GM18508 (cell line): ENCODE measurements at regions not wholly inside any gene's neighbourhood (a gene's known extent, or its start where the extent isn't known, plus 50 kb on each side); places are given as distances from the start of the nearest gene placed in this dataset.
"Not testable (repeated sequence)": the region's sequence is repeated elsewhere in the genome, so short reads cannot be mapped to it uniquely, and the experiment has no call there.

Source experiments
- ATAC-seq: cut with Tn5 transposase; IDR thresholded peaks from one replicate; pipeline ENCODE4 v1.9.1; 2021; ENCODE audit warnings: moderate number of reproducible peaks; ENCODE audit not compliant: insufficient read depth, unreplicated experiment

DNA sequence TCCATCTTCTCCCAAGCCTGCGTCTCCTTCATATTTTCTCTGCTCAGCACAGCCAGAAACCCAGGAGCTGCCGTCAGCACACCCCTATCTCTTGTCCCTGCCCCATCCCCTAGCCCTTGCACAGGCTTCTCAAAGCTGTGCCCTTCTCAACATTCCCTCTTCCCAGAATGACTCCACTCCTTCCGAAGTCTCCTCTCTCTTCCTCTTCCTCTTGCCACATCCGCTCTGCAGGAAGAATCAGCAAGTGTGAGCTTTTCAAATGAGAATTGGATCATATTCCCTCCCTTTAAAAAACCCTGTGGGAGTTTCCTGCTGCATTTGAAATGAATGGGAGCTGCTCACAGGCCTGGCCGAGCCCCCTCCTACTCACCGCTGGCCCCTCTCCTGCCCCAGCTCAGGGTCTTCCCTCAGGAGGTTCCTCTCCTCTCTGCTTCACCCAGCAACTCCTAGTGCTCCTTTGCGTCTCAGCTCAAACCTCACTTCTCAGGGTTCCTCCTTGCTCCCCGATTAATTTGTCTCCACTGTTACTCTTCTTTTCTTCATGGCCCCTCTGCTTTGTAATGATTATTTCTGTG is 528.5 kb upstream of the CCDC196 start:
- ATAC-seq: no peak

DNA sequence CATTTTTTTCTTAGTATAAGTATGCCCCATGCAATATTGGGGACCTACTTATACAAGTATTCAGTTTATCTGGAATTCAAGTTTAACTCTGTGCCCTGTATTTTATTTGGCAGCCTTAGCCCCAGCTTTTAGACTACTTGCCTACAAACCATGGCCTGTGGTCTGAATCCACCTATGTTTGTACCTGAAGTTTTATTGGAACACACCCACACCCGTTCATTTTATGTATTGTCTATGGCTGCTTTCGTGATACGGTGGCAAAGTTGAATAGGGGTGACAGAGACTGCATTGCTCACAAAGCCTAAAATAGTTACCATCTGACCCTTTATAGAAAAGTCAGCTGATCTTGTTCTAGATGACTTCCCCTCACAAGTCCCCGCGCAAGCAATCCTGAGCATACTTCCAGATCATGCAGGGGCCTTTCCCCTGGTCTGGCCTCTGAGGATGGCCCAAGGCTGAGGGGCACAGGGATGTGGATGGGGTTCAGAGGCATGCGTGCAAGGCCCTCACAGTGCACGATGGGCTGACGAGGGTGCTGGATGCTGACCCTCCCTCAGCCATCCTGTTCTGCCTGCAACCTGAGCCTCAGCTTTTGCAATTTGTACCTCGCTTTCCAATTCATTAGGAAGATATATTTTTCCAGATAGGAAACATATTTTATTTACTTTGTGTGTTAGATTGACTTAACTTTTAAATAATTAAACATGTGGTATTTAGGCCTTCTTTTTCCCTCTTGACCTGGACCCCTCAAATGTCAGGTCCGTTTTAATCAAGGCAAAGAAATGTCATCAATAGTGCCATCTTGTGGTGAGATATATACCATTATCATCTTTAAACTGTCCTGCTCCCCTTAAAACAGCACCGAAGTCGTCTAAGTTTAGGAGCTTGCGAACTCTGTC is 527.3 kb upstream of the CCDC196 start:
- ATAC-seq: peak; percentile 36

DNA sequence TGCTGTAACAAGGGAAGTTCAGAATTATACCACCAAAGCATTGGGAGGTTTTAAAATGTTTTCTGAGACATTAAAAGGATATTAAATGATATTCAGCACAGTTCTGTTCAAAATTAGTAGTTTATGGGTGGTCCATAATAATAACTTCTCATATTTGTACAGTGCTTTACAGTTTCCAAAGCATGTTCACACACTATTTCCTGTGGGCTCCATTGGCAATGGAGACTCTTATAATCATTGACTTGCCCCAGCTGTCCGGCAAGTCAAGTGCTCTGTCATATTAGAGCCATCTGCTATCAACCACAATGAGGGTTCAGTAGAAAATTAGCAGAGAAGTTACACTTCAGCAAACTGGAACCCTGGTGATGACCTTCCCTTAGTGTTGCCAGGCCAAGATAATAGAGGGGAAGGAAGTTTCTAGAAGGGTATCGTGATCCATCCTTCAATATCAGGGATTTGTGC is 526.6 kb upstream of the CCDC196 start:
- peak; percentile 58 for ATAC-seq

DNA sequence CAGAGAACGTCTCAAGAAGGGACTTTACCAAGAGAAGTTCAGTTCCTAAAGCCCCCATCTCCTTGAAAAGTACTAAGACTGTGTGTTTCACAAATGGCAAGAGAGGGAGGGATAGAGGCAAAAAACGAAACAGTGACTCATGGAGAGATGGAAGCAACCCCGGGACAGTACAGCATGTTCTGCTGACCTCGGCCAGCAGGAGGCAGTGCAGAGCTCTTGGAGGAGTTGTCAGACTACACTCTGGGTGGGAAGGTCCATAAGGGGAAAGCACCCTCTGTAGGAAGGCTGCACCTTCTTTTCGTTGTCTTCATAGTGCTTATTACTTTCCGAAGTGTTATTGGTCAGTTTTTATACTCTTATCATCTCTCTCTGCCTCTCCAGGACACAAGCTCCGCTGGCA is 525.2 kb upstream of the CCDC196 start:
- ATAC-seq: no peak

DNA sequence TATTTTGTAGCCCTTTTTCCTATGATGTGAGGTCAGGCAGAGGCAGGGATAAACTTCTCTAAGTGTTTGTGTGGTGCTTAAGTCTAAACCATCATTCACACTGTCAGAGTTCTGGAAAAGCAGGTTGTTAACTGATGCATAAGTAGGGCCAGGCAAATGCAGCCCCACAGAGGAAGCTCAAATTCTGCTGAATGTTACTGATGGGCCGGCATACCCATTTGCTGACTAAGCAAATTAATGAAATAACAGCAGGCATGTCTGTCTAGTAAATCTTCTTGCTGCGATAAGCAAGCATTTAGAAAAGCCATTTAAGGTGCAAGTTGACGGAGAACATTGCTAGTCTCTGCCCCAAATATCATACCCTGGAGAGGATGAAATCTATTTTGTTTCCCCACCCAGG is 523.2 kb upstream of the CCDC196 start:
- ATAC-seq: no peak

DNA sequence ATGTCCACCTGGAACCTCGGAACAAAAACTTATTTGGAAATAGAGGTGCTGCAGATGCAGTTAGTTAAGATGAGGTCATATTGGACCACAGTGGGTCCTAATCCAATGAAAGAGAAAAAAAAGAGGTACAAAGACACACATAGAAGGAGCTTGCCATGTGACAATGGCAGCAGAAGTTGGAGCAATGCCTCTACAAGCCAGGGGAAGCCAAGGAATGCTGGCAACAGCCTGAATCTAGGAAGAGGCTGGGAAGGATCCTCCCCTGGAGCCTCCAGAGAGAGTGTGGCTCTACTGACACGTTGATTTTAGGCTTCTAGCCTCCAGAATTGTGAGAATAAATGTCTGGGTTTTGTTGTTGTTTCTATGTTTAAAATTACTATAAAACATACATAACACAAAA is 521.8 kb upstream of the CCDC196 start:
- ATAC-seq: no peak

DNA sequence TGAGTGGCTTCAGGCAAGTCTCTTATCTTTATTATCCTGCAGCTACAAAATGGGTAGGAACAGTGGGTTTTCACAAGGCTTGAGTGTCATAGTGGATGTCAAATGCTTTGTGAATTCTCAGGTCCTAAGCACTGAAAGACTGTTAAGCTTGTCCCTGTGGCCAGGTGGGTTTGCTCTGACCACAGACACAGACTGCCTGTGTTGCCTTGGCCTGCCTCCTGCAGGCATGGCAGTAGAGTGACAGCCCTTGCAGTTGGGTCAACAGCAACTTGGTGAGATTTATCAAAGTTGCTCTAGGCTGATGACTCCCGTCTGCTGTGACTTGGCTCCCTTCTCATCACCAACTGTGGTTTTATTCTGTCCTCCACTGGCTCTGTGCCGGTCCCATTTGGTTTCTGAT is 520.0 kb upstream of the CCDC196 start:
- no peak for ATAC-seq

DNA sequence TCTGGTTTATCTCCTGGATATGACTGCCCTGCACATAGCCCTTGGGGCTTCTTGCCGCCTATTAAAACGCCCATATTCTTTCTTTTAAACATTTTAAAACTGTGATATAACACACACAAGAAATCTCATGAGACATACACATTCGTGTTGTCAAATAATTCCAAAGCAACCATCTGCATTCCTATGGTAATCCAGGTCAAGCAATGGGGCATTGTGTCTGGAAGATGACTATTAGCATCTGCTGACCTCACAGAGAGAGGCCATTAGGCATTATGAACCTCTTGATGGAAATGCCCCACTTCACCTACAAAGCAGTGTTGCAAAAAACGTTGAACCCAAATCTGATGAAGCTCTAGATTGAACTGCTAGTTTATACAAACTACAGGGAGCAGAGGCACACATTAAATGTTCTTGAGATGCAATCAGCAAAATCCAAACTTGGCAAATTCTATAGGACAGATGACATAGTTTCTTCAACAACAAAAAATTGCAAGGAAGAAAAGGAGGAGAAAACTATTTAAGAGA is 513.8 kb upstream of the CCDC196 start:
- ATAC-seq: no peak

DNA sequence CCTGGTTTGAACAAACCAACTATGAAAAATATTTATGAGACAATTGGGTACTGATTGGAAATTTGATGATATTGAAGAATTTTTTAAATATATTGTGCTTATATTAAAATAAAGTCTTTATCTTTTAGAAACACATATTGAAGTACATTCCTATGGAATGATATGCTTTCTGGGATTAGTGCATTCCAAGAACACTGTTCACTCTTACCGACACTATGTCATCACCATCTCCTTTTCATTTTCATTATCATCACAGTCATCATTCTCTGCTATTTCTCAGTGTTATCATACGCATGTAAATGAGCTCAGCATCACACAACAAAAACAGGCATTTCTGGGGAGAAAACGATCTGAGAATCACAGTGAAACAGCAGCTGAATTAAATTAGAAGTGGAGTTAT is 513.3 kb upstream of the CCDC196 start:
- no peak for ATAC-seq

DNA sequence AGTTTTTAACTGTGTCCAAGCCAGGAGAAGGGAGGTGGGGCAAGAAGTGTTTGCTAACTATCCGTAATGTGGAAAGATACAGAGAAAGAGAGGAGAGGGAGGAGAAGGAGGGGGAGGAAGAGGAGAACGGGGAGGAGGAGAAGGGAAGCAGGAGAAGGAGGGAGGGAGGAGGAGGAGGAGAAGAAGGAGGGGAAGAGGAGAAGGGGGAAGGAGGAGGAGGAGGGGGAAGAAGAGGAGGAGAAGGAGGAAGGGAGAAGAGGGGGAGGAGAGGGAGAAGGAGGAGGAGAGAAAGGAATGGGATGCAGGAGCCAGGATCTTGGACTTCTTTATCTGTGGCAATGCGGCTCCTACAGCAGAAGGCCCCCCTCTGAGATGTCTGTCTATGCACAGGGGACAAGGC is 510.3 kb upstream of the CCDC196 start:
- ATAC-seq: no peak

DNA sequence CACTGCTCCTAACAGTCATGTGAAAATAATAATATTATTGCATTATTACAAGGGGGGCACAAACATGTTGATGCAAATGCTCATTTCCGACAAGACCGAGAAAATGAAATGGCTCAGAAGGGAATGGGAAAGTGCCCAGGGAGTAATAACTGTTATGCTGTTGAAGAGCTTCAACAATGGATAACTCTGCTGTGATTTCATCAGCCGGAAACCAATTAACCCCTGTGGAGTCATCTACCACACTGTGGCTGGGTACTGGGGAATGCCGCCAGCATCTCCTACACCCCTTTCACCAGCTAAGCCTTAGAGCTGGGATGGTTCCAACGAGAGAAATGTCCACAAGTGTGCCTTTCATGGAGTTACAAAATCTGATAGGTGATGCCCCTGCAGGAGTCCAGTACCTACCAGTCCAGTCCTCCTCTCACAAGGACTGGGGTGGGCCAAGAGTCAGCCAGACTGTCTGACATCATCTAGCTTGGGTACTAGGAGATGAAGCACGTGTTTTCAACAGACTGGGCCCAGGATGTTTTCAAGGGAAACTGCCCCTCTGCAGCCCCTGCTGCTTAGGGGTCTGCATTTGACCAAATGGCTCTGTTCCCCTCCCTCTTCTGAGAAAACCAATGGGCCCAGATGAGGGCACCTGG is 509.3 kb upstream of the CCDC196 start:
- no peak for ATAC-seq

DNA sequence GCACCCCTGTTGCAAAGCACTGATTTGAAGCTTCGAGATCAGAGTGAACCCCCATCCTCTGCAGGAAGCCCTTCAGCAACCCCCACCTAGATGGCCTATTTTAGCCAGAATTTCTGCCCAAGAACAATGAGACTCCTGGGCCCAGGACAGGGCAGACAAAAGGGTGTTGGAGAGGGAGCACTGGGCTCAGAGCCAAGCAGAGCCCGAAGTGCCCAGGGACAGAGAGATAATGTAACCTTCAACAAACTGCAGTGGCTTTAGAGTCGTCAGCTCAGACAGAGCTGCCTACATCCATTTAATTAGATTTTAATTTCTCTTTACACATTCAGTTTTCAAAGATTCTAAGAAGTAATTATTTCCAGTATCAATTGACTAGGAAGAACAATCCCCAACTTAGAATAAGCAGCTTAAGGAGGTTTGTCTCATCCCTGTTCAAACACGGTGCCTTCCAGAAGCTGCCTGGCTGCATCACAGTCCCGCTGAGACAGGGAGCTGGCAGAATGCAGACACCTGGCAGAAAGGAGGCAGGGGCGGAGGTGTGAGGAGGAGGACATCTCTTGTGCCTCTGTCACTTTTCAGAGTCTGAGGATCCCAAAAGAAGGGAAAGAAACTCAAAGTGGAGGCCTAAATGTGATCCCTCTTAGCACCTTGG is 504.9 kb upstream of the CCDC196 start:
- no peak for ATAC-seq

DNA sequence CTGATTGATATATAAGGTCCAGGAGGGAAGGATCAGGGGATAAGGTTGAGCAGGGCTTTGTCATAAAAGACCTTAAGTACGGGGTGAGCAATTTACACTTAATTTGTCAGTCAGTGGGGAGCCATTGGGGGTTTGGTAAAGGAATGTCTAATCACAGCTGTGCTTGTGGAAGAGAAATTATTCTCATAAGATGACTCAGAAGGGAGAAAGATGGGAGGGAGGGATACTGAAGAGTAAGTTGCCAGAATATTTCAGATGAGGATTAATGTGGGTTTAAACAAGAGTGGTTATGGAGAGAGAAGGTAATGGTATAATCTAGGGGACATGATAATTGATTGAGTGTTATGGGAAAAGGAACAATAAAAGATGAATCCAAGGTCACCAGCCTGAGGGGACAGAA is 500.1 kb upstream of the CCDC196 start:
- ATAC-seq: no peak

DNA sequence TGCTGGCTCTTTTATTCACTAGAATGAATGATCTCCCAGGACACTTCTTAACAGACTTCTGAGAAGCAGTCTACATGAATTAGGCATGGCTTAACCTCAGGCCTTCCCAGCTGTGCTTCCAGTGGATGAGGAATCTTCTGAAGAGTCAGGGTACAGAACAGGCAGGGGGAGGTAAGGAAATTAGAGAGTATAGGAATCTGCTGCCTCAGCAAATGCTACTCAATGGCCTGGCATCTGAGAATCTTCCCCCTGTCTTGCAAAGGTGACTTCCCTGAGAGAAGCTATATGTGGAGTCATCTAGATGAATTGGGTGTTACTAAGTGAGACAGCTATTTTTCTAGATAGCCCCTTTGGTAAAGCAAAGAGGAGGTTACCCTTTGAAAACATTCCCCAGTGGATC is 496.2 kb upstream of the CCDC196 start:
- no peak for ATAC-seq

DNA sequence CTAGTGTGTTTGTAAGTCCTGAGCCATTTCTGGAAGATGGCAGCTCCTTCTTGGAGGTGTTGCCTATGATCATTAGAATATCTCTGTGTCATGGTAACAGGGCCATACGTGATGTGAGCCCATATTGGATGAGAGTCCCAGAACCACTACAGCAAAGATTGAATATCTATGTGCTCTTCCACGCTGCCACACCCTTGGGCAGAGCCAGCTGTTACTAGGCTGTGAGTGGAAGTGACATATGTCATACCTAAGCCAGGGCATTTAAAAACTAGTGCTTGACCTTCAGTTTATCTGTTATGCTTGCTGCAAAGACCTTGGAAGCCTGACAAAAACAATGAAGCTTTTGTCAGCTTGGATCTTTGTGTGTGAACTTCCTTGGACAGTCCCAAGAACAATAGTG is 495.1 kb upstream of the CCDC196 start:
- no peak for ATAC-seq

DNA sequence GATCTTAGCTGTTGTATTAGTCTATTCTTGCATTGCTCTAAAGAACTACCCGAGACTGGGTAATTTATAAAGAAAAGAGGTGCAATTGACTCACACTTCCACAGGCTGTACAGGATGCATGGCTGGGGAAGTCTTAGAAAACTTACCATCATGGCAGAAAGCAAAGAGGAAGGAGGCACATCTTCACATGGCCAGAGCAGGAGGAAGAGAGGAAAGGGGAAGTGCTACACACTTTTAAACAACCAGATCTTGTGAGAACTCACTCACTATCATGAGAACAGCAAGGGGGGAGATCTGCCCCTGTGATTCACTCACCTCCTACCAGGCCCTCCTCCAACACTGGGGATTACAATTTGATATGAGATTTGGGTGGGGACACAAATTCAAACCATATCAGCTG is 494.2 kb upstream of the CCDC196 start:
- ATAC-seq: not testable (repeated sequence)

DNA sequence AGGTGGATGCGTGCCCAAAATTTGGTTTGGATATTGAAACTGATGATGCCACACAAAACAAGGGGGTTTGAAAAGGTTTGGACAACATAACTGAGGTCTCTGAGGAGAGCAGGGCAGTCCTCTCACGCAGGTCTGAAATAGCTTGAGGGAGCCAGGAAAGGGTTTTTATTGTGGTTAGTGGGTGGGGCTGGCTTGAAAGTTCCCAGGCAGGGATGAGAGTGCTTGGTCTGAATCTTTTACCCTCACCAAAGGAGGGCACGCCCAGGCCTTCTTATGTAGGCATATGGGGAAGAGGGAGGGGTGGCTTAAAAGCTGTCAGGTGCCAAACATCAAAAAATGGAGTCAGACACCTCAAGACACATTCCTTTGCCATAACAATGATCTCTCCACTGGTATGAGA is 493.1 kb upstream of the CCDC196 start:
- no peak for ATAC-seq

DNA sequence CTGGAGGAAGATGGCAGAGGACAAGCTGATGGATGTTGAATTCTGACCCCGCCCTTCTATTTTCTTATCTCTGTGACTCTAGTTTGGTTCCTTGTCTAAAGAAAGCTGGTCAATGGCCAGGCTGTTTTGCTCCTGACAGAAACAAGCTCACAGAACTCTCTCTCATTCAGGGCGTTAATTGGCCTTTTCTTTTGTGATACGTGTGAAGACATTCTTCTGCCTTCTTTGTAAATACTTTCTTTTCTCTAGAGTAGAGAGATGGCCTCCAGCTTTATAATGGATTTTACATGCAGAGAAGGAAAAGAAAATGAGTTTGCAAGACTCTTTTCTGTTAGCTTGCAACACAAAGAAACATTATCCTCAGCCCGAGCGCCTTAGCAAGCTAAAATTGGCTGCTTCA is 492.2 kb upstream of the CCDC196 start:
- no peak for ATAC-seq

DNA sequence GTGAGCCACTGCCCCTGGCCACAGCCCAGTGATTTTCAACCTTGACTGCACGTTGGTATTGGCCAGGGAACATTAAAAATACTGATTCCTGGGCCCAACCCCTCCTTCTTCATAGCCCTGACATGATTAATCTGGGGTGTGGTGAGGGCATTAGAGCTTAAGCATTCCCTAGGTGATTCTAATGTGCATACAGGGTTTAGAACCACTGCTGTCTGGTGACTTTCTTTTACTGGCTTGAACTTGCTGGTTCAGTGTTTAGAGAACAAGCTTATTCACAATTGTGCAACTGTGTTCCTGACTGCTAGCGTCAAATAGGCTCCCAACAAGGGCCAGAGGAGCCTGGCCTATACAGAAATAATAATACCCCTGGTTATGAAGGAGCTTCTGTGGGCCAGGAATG is 488.8 kb upstream of the CCDC196 start:
- ATAC-seq: no peak

DNA sequence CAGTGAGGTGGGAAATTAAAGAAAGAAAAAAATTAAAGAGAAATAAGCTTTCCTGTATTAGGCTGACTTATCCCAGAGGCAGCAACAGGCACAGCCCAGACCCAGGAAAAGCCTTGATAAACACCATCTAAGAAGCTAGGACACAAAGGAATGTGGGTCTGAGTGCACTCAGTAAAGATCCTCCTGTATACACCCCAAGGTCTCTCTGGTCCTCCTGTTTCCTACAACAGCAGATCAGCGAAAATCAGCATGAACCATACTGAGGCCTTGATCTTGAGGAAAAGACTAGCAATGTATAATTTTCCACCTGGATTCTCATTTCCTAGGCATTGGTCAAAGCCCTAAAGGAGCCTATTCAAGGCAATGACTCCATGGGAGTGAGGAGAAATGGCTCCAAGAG is 486.3 kb upstream of the CCDC196 start:
- ATAC-seq: no peak

DNA sequence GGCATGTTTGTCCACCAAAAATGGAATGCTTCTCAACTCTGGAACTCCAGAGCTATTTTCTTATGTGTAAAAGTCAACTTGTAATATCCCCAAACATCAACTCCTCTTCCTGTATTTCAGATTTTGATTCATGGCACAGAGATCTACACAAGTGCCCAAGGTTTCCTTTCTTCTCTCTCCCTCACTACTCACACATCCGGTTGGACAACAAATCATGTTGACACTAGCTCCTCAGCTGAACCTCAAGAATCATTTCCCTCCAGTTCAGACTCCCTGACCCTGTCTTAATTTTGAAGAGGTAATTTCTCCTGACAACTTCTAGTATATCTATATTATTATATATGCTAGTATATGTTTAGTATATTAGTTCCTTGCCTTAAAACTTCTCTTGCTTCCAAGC is 485.4 kb upstream of the CCDC196 start:
- ATAC-seq: no peak
